ENCODE measurements at regions not wholly inside any gene's neighbourhood (a gene's known extent, or its start where the extent isn't known, plus 50 kb on each side); places are given as distances from the start of the nearest gene placed in this dataset.
A peak's percentile ranks its signal among the peaks of the same experiment; 100 is the strongest.
"Not testable (repeated sequence)": the region's sequence is repeated elsewhere in the genome, so short reads cannot be mapped to it uniquely, and the experiment has no call there.

GRCh38 chr10:11691319-11691755 is 50.8 kb upstream of the ECHDC3 start:
- DNase-seq: no peak

- no peak for DNase-seq
Measured at GRCh38 chr10:11689945-11690736, 52.0 kb upstream of the ECHDC3 start.

GRCh38 chr10:11688448-11688795 is 53.8 kb upstream of the ECHDC3 start:
- DNase-seq: not testable (repeated sequence)

- peak; percentile 19 for DNase-seq
Measured at GRCh38 chr10:11687779-11688447, 54.3 kb upstream of the ECHDC3 start.

- no peak for DNase-seq
Measured at GRCh38 chr10:11687357-11687771, 54.8 kb upstream of the ECHDC3 start.

DNA sequence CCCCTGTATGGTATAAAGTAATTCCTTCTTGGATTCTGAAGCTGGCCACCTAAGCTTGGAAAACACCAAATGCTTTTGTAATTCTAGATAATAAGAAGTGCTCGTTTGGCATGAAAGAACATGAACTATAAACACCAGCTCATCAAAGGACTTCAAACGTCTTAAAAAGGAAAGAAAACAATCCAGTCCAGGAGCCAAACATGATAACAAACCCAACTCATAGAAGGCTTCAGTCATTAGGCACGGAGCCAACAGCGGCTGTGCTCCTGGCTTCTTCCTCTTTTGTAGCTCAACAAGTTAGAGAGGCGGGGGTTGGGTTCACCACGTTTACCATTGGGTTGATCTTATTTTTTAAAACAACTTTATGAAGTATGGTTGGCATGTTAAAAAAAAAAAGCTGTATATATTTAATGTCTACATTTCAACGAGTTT is 56.4 kb upstream of the ECHDC3 start:
- DNase-seq: peak; percentile 92

- peak; percentile 95 for DNase-seq
Measured at GRCh38 chr10:11684717-11685645, 57.2 kb upstream of the ECHDC3 start.

- DNase-seq: peak; percentile 43
Measured at GRCh38 chr10:11684341-11684716, 57.9 kb upstream of the ECHDC3 start.

DNA sequence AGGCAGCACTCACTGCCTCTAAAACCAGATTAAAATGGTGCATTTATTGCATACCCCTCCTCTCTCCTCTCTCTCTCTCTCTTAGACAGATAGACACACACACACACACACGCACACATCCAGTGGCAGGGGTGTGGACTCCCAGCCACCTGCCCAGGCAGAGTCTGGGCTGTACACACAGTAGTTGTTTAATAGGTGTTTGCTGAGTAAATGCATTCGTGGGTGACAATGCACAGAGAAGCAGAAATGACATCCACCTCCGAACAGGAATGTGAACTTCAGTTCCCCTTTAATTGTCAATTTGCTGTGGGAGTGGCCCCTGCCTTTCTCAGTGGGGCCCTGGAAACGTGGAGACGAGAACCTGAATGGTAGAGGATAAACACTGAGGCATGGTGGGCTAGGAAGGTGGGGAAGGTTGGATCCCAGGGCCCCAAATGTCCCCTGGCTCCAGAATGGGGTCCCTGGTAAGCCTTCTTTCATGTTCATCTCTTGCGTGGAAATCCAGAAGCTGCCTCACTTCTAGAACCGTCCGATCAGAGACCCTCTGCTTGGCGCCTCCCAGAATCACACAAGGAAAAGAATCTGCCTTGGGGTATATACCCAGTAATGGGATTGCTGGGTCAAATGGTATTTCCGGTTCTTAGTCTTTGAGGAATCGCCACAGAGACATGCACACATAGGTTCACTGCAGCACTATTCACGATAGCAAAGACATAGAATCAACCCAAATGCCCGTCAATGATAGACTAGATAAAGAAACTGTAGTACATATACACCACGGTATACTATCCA is 58.5 kb upstream of the ECHDC3 start:
- DNase-seq: no peak

GRCh38 chr10:11682851-11683250 is 59.3 kb upstream of the ECHDC3 start:
- peak; percentile 37 for DNase-seq

GRCh38 chr10:11682267-11682683 is 59.9 kb upstream of the ECHDC3 start:
- DNase-seq: no peak

- DNase-seq: no peak
Measured at GRCh38 chr10:11680496-11680895, 61.7 kb upstream of the ECHDC3 start.

- peak; percentile 68 for DNase-seq
Measured at GRCh38 chr10:11679946-11680345, 62.2 kb upstream of the ECHDC3 start.

DNA sequence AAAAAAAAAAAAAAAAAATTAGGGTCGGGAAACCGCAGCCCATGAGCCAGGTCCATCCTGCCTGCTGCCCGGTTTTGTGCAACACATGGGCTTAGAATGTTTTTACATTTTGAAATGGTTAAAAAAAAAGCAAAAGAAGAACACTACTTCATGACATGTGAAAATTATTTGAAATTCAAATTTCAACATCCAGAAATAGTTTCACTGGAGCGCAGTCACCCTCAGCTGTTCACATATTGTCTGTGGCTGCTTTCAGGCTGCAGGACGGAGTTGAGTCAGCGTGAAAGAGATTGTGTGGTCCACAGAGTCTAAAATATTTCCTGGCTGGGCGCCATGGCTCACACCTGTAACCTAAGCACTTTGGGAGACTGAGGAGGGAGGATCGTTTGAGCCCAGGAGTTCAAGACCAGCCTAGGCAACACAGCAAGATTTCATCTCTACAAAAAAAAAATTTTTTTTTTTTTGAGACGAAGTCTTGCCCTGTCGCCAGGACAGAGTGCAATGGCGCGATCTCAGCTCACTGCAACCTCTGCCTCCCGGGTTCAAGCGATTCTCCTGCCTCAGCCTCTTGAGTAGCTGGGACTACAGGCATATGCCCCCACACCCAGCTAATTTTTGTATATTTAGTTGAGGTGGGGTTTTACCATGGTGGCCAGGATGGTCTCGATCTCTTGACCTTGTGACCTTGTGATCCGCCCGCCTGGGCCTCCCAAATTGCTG is 63.9 kb upstream of the ECHDC3 start:
- no peak for DNase-seq

DNA sequence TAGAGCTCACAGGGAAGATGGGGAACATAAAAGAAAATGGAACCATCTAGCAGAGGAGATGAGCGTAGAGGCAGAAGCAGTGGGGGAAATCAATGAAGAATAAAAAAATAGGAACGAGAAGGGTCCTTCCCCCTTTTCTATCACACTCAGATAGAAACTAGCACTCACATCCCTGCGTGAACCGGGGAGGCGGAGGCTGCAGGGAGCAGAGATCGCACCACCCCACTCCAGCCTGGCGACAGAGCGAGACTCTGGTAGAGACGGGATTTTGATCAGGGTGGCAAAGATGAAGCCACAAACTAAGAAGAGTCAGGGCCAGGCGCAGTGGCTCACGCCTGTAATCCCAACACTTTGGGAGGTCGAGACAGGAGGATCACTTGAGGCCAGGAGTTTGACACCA is 64.7 kb upstream of the ECHDC3 start:
- DNase-seq: no peak

DNA sequence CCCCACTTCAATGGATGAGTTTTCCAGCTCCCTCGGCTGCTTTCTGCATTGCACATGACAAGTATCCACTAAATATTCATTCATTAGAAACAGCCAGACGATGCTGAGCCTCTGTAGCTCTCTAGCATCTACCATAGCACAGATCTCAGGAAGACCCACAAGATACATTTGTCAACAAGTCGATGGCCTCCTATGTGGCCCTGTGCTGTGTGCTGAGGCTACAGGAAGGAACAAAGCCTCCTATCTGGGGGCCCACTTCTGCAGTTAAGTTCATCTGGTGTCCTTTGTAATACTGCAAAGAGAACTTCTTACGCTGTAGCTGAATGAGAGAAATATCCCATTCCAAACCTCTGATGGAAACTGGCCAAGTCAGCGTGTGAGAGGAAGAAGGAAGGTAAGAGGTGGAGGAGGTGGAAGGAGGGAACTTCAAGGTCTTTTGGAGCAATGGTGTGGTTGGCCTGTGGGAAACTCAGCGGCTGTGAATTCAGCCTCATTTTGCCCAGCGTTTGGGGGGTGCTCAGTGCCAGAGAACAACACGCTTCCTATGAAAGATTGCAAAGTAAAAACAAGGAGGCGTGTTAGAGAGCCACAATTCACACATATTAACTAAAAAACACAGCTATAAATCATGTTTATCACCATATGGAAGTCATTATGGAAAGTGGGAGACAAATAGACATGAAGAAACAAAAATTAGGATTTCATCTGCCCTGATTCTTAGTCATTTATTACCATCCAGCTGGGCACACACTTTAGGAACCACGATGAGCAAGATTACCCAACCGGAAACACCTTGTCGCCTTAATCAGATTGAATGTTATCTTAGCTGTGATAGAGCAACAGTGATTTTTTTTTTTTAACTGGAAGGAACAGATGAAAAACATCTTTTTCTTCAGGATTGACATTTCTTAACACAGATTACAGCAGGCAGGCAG is 62.2 kb upstream of the USP6NL start:
- DNase-seq: peak; percentile 76

GRCh38 chr10:11672836-11673235 is 61.4 kb upstream of the USP6NL start:
- no peak for DNase-seq

DNA sequence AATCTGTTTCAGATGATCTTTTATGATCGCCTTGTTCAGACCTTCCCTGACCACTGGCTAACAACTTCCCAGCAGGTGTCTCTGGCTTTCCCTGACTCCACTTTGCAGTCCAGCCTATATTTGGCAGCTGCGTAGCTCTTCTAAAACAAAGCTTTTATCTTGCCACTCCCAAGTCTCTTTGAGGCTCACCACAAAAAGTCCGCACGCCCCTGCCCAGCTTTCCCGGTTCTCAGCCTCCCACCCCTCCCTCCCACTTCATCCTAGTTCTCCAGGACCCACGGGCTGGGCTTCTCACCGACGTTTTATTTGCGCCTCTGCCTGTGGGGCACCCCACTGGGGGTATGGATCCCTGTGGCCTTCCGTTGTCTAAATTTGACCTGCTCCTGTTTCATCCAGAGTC is 58.9 kb upstream of the USP6NL start:
- DNase-seq: no peak

GRCh38 chr10:11668847-11669610 is 57.6 kb upstream of the USP6NL start:
- DNase-seq: no peak

DNA sequence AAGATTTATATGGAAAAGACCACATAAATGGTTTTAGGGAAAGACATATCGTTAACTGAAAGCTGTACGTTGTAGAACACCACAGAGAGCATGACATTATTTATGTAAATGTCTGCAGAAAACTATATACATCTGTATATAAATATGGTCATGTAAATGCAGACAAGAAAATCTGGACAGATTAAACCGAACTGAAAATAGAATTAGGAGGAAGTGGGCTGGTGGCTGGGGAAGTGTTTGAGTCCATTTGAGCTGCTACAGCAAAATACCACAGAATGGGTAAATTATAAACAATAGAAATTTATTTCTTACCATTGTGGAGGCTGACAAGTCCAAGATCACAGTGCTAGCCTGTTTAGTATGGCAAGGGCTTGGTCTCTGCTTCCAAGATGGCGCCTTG is 56.3 kb upstream of the USP6NL start:
- DNase-seq: no peak
